Eye (tissue), 1 donor: ENCODE measurements at regions not wholly inside any gene's neighbourhood (a gene's known extent, or its start where the extent isn't known, plus 50 kb on each side); places are given as distances from the start of the nearest gene placed in this dataset.

Experiments
- DNase-seq: peaks from one replicate; pipeline ENCODE4 v3.0.0-alpha.2; 2015

GRCh38 chr14:104359301-104359968 lies 220.1 kb upstream of the C14orf180 start:
- DNase-seq, result no peak

- no peak for DNase-seq
These were observed 219.6 kb upstream of the C14orf180 start for GRCh38 chr14:104359969-104360442.

GRCh38 chr14:104360501-104360900 lies 219.1 kb upstream of the C14orf180 start:
- DNase-seq, result no peak

- DNase-seq, result no peak
These were observed 218.4 kb upstream of the C14orf180 start for GRCh38 chr14:104361101-104361591.

GRCh38 chr14:104361921-104362681 lies 217.5 kb upstream of the C14orf180 start:
- no peak for DNase-seq

- no peak for DNase-seq
These were observed 216.6 kb upstream of the C14orf180 start for GRCh38 chr14:104362761-104363605.

GRCh38 chr14:104363891-104364760 lies 215.4 kb upstream of the C14orf180 start:
- DNase-seq, result no peak

- DNase-seq, result no peak
These were observed 214.7 kb upstream of the C14orf180 start for GRCh38 chr14:104364830-104365229.

GRCh38 chr14:104366931-104367865 lies 212.4 kb upstream of the C14orf180 start:
- no peak for DNase-seq

GRCh38 chr14:104367866-104368750 lies 211.5 kb upstream of the C14orf180 start:
- DNase-seq, result peak; percentile 74

GRCh38 chr14:104368751-104369100 lies 210.8 kb upstream of the C14orf180 start:
- no peak for DNase-seq

- DNase-seq, result no peak
These were observed 210.4 kb upstream of the C14orf180 start for GRCh38 chr14:104369208-104369607.

- peak; percentile 71 for DNase-seq
These were observed 209.2 kb upstream of the C14orf180 start for GRCh38 chr14:104370256-104370870.

GRCh38 chr14:104371031-104371430 lies 208.5 kb upstream of the C14orf180 start:
- DNase-seq, result no peak

- no peak for DNase-seq
These were observed 207.6 kb upstream of the C14orf180 start for GRCh38 chr14:104371917-104372316.

GRCh38 chr14:104372390-104373054 lies 207.0 kb upstream of the C14orf180 start:
- DNase-seq, result no peak

GRCh38 chr14:104373055-104373854 lies 206.3 kb upstream of the C14orf180 start:
- DNase-seq, result no peak
